ENCODE measurements at regions not wholly inside any gene's neighbourhood (a gene's known extent, or its start where the extent isn't known, plus 50 kb on each side); places are given as distances from the start of the nearest gene placed in this dataset.
"Not testable (repeated sequence)": the region's sequence is repeated elsewhere in the genome, so short reads cannot be mapped to it uniquely, and the experiment has no call there.

- DNase-seq (ENCODE audit: low spot score): no peak
These were observed 208.2 kb upstream of the CNTNAP5 start for GRCh38 chr2:123816928-123817327.

GRCh38 chr2:123826729-123827271 is 198.3 kb upstream of the CNTNAP5 start:
- DNase-seq (ENCODE audit: low spot score): no peak

- no peak for DNase-seq (ENCODE audit: low spot score)
These were observed 185.8 kb upstream of the CNTNAP5 start for GRCh38 chr2:123839326-123839725.

- DNase-seq (ENCODE audit: low spot score): no peak
These were observed 185.1 kb upstream of the CNTNAP5 start for GRCh38 chr2:123840016-123840415.

- no peak for DNase-seq (ENCODE audit: low spot score)
These were observed 184.5 kb upstream of the CNTNAP5 start for GRCh38 chr2:123840574-123840973.

- no peak for DNase-seq (ENCODE audit: low spot score)
These were observed 173.8 kb upstream of the CNTNAP5 start for GRCh38 chr2:123851281-123851680.

GRCh38 chr2:123853161-123853560 is 171.9 kb upstream of the CNTNAP5 start:
- no peak for DNase-seq (ENCODE audit: low spot score)

- DNase-seq (ENCODE audit: low spot score): not testable (repeated sequence)
These were observed 166.1 kb upstream of the CNTNAP5 start for GRCh38 chr2:123859031-123859430.

GRCh38 chr2:123864416-123864815 is 160.7 kb upstream of the CNTNAP5 start:
- no peak for DNase-seq (ENCODE audit: low spot score)

GRCh38 chr2:123870206-123870880 is 154.7 kb upstream of the CNTNAP5 start:
- DNase-seq (ENCODE audit: low spot score): no peak

- DNase-seq (ENCODE audit: low spot score): no peak
These were observed 154.2 kb upstream of the CNTNAP5 start for GRCh38 chr2:123870881-123871276.

- DNase-seq (ENCODE audit: low spot score): no peak
These were observed 134.9 kb upstream of the CNTNAP5 start for GRCh38 chr2:123890148-123890547.

GRCh38 chr2:123894167-123894566 is 130.9 kb upstream of the CNTNAP5 start:
- DNase-seq (ENCODE audit: low spot score): no peak

- no peak for DNase-seq (ENCODE audit: low spot score)
These were observed 129.4 kb upstream of the CNTNAP5 start for GRCh38 chr2:123895651-123896050.

GRCh38 chr2:123901256-123901655 is 123.8 kb upstream of the CNTNAP5 start:
- DNase-seq (ENCODE audit: low spot score): no peak

- DNase-seq (ENCODE audit: low spot score): no peak
These were observed 118.7 kb upstream of the CNTNAP5 start for GRCh38 chr2:123906361-123906760.

GRCh38 chr2:123908522-123908921 is 116.6 kb upstream of the CNTNAP5 start:
- DNase-seq (ENCODE audit: low spot score): no peak

GRCh38 chr2:123912171-123912570 is 112.9 kb upstream of the CNTNAP5 start:
- no peak for DNase-seq (ENCODE audit: low spot score)

GRCh38 chr2:123913143-123913735 is 111.8 kb upstream of the CNTNAP5 start:
- DNase-seq (ENCODE audit: low spot score): no peak

GRCh38 chr2:123915380-123915779 is 109.7 kb upstream of the CNTNAP5 start:
- DNase-seq (ENCODE audit: low spot score): no peak

- DNase-seq (ENCODE audit: low spot score): no peak
These were observed 109.0 kb upstream of the CNTNAP5 start for GRCh38 chr2:123916051-123916450.

- no peak for DNase-seq (ENCODE audit: low spot score)
These were observed 108.6 kb upstream of the CNTNAP5 start for GRCh38 chr2:123916531-123916930.

GRCh38 chr2:123917241-123917640 is 107.8 kb upstream of the CNTNAP5 start:
- DNase-seq (ENCODE audit: low spot score): no peak

GRCh38 chr2:123928358-123928757 is 96.7 kb upstream of the CNTNAP5 start:
- no peak for DNase-seq (ENCODE audit: low spot score)
